IMR-90 (cell line): ENCODE measurements at regions not wholly inside any gene's neighbourhood (a gene's known extent, or its start where the extent isn't known, plus 50 kb on each side); places are given as distances from the start of the nearest gene placed in this dataset.

Source experiments
- ATAC-seq: fragments of 200-7000 bp; cut with Tn5 transposase; 2 replicates; pipeline ENCODE4 v1.9.1; 2020; ENCODE audit warnings: low read depth, mild to moderate bottlenecking, moderate library complexity
- BruUV-seq: library from RNA; stranded (reverse); fragments of 400-500 nt; replicated peaks from 2 replicates; lab custom pipeline; 2021; lab: Mats Ljungman, UMichigan
- CTCF ChIA-PET: fragments of 300-600 bp; formaldehyde crosslinking; extraction: SDS; loops from one replicate; lab custom pipeline; 2021; ENCODE audit warnings: antibody characterized with exemption; lab: Yijun Ruan, JAX
- POLR2A ChIA-PET: fragments of 300-600 bp; sonication (Branson Sonifier 250); formaldehyde crosslinking; loops from one replicate; lab custom pipeline; 2022; ENCODE audit warnings: antibody characterized with exemption; ENCODE audit not compliant: unreplicated experiment; lab: Charles Lee
- DNase-seq: peaks from one replicate; pipeline ENCODE4 v3.0.0; 2013
- H2AFZ ChIP-seq: replicated peaks from 2 replicates; pipeline ENCODE3; 2013; ENCODE audit warnings: low read length, mild to moderate bottlenecking; ENCODE audit not compliant: poor library complexity
- H2AK5ac ChIP-seq: 2 replicates; pipeline ENCODE4 v1.6.1; 2013; ENCODE audit warnings: low read depth, low read length, inconsistent platforms
- H2AK9ac ChIP-seq: replicated peaks from 2 replicates; pipeline ENCODE3; 2013; ENCODE audit warnings: mild to moderate bottlenecking, low read depth, low read length, moderate library complexity; ENCODE audit not compliant: poor library complexity
- H2BK120ac ChIP-seq: 2 replicates; pipeline ENCODE4 v1.6.1; 2013; ENCODE audit warnings: low read depth, low read length, inconsistent platforms
- H2BK15ac ChIP-seq: 3 replicates; pipeline ENCODE4 v1.6.1; 2013; ENCODE audit warnings: low read depth, low read length, inconsistent platforms
- H2BK20ac ChIP-seq: 2 replicates; pipeline ENCODE4 v1.6.1; 2013; ENCODE audit warnings: low read depth, mild to moderate bottlenecking, inconsistent platforms, low read length, moderate library complexity
- H2BK5ac ChIP-seq: 2 replicates; pipeline ENCODE4 v1.6.1; 2013; ENCODE audit warnings: mild to moderate bottlenecking, low read depth, low read length, inconsistent platforms; ENCODE audit not compliant: poor library complexity, severe bottlenecking
- H3K14ac ChIP-seq: replicated peaks from 2 replicates; pipeline ENCODE4 v1.6.1; 2013; ENCODE audit warnings: low read depth, low read length, inconsistent platforms
- H3K18ac ChIP-seq: 2 replicates; pipeline ENCODE4 v1.6.1; 2013; ENCODE audit warnings: low read depth, low read length, control low read depth
- H3K23ac ChIP-seq: 2 replicates; pipeline ENCODE4 v1.6.1; 2013; ENCODE audit warnings: low read depth, low read length, inconsistent platforms
- H3K27ac ChIP-seq: 2 replicates; pipeline ENCODE4 v1.5.1; 2013; ENCODE audit warnings: mild to moderate bottlenecking, control low read depth, low read length; ENCODE audit not compliant: insufficient read depth
- H3K27me3 ChIP-seq: 2 replicates; pipeline ENCODE4 v1.6.1; 2013; ENCODE audit warnings: low read length; ENCODE audit not compliant: control insufficient read depth, insufficient read depth
- H3K36me3 ChIP-seq: 2 replicates; pipeline ENCODE4 v1.6.1; 2013; ENCODE audit warnings: low read length, mixed read lengths; ENCODE audit not compliant: control insufficient read depth, insufficient read depth
- H3K4ac ChIP-seq: 2 replicates; pipeline ENCODE4 v1.6.1; 2013; ENCODE audit warnings: low read depth, low read length, inconsistent platforms
- H3K4me1 ChIP-seq: 2 replicates; pipeline ENCODE4 v1.6.1; 2013; ENCODE audit warnings: low read length, mixed read lengths; ENCODE audit not compliant: control insufficient read depth, insufficient read depth
- H3K4me2 ChIP-seq: 2 replicates; pipeline ENCODE4 v1.6.1; 2013; ENCODE audit warnings: low read depth, mild to moderate bottlenecking, control low read depth, low read length, moderate library complexity
- H3K4me3 ChIP-seq: 2 replicates; pipeline ENCODE4 v1.5.1; 2013; ENCODE audit warnings: low read depth, mild to moderate bottlenecking, control low read depth, low read length, moderate library complexity; ENCODE audit not compliant: insufficient read depth
- H3K56ac ChIP-seq: 2 replicates; pipeline ENCODE4 v1.6.1; 2013; ENCODE audit warnings: low read length, inconsistent platforms; ENCODE audit not compliant: insufficient read depth; ENCODE audit errors: extremely low read depth
- H3K79me1 ChIP-seq, 2 experiments: 2 replicates each; pipeline ENCODE4 v1.6.1; 2013; ENCODE audit warnings: low read length in 2 of 2, inconsistent platforms in 1 of 2, low read depth in 1 of 2
- H3K9ac ChIP-seq: 2 replicates; pipeline ENCODE4 v1.6.1; 2013; ENCODE audit warnings: low read depth, low read length, control low read depth
- H3K9me1 ChIP-seq: 2 replicates; pipeline ENCODE4 v1.6.1; 2013; ENCODE audit warnings: low read length, inconsistent platforms; ENCODE audit not compliant: insufficient read depth
- H3K9me3 ChIP-seq: 2 replicates; pipeline ENCODE4 v1.6.1; 2013; ENCODE audit warnings: low read length; ENCODE audit not compliant: control insufficient read depth, insufficient read depth
- H4K20me1 ChIP-seq: 2 replicates; pipeline ENCODE4 v1.6.1; 2013; ENCODE audit warnings: low read length, inconsistent platforms; ENCODE audit not compliant: insufficient read depth
- H4K5ac ChIP-seq: 2 replicates; pipeline ENCODE4 v1.6.1; 2013; ENCODE audit warnings: mild to moderate bottlenecking, low read depth, low read length, control low read depth
- H4K8ac ChIP-seq, 2 experiments: 2 replicates each; pipeline ENCODE4 v1.6.1; 2013; ENCODE audit warnings: low read depth in 2 of 2, low read length in 2 of 2, control low read depth in 1 of 2, inconsistent platforms in 1 of 2
- H4K91ac ChIP-seq: 2 replicates; pipeline ENCODE4 v1.6.1; 2013; ENCODE audit warnings: low read depth, low read length, inconsistent platforms; ENCODE audit not compliant: insufficient read depth
- BHLHE40 ChIP-seq: fragments of 150-350 bp; IDR thresholded peaks from 2 replicates; pipeline ENCODE4 v1.6.1; 2016; ENCODE audit warnings: mild to moderate bottlenecking, low read depth, low read length
- CEBPB ChIP-seq: IDR thresholded peaks from 2 replicates; pipeline ENCODE4 v1.6.1; 2012; ENCODE audit warnings: low read depth, low read length, improper control_type of control experiment
- CHD1 ChIP-seq: IDR thresholded peaks from 2 replicates; pipeline ENCODE4 v1.6.1; 2012; ENCODE audit warnings: low read depth, low read length, improper control_type of control experiment
- FOS ChIP-seq: fragments of 150-350 bp; IDR thresholded peaks from 2 replicates; pipeline ENCODE4 v1.6.1; 2016; ENCODE audit warnings: low read depth, low read length
- MAFK ChIP-seq: IDR thresholded peaks from 2 replicates; pipeline ENCODE4 v1.6.1; 2012; ENCODE audit warnings: low read depth, low read length, improper control_type of control experiment
- MAZ ChIP-seq: IDR thresholded peaks from 2 replicates; pipeline ENCODE4 v1.6.1; 2012; ENCODE audit warnings: low read depth, mild to moderate bottlenecking, low read length, improper control_type of control experiment, moderate library complexity, borderline replicate concordance
- MXI1 ChIP-seq: IDR thresholded peaks from 2 replicates; pipeline ENCODE4 v1.6.1; 2012; ENCODE audit warnings: low read depth, mild to moderate bottlenecking, low read length, moderate library complexity, borderline replicate concordance
- NFE2L2 ChIP-seq: fragments of 150-350 bp; IDR thresholded peaks from 2 replicates; pipeline ENCODE4 v1.6.1; 2016; ENCODE audit warnings: low read depth, mild to moderate bottlenecking, low read length
- POLR2A ChIP-seq: IDR thresholded peaks from 2 replicates; pipeline ENCODE4 v1.6.1; 2012; ENCODE audit warnings: mild to moderate bottlenecking, low read depth, low read length
- RAD21 ChIP-seq: IDR thresholded peaks from 2 replicates; pipeline ENCODE4 v1.6.1; 2012; ENCODE audit warnings: low read length, improper control_type of control experiment
- RCOR1 ChIP-seq: IDR thresholded peaks from 2 replicates; pipeline ENCODE4 v1.6.1; 2012; ENCODE audit warnings: mild to moderate bottlenecking, low read length, improper control_type of control experiment; ENCODE audit not compliant: insufficient replicate concordance
- RFX5 ChIP-seq: IDR thresholded peaks from 2 replicates; pipeline ENCODE4 v1.8.0; 2012; ENCODE audit warnings: low read depth, mild to moderate bottlenecking, low read length, moderate library complexity
- SMC3 ChIP-seq: fragments of 150-350 bp; IDR thresholded peaks from 2 replicates; pipeline ENCODE4 v1.6.1; 2016; ENCODE audit warnings: low read depth, mild to moderate bottlenecking, antibody characterized with exemption, low read length, moderate library complexity
- WGBS, 2 experiments: methylation state at CpG; one replicate each; pipeline versions ENCODE4 v1.1.5 to v1.1.7; 2013; ENCODE audit warnings: missing lambda C conversion rate in 2 of 2; ENCODE audit not compliant: insufficient read length in 1 of 2; ENCODE audit errors: extremely low coverage in 2 of 2; 5-methylcytosine and 5-hydroxymethylcytosine counted together
- dilution Hi-C: fragments of 300-500 bp; cut with HindIII; formaldehyde crosslinking; loops from one replicate; pipeline ENCODE4 v1.14.3; 2018; ENCODE audit warnings: low sequenced_read_pairs; ENCODE audit not compliant: unreplicated experiment
- in situ Hi-C: fragments of 300-500 bp; cut with MboI; formaldehyde crosslinking; loops from 3 replicates; pipeline ENCODE4 v1.14.3; 2019; ENCODE audit warnings: low sequenced_read_pairs, inconsistent platforms, mixed read lengths
- intact Hi-C: fragments of 100-400 bp; cut with micrococcal nuclease; formaldehyde crosslinking; loops from 2 replicates; pipeline ENCODE4 v1.10.0; 2022
- TF ChIP-seq, protein P1 (sequence below): conservative IDR thresholded peaks from 2 replicates; pipeline ENCODE4 v1.5.1; 2012; ENCODE audit warnings: mild to moderate bottlenecking, low read depth, low read length, improper control_type of control experiment
- TF ChIP-seq, protein P2 (sequence below): fragments of 150-350 bp; IDR thresholded peaks from 2 replicates; pipeline ENCODE4 v1.6.1; 2016; ENCODE audit warnings: low read depth, mild to moderate bottlenecking, low read length, moderate library complexity, borderline replicate concordance
- TF ChIP-seq, protein P3 (sequence below): fragments of 150-350 bp; IDR thresholded peaks from 2 replicates; pipeline ENCODE4 v1.6.1; 2017; ENCODE audit warnings: mild to moderate bottlenecking, antibody characterized with exemption, low read length, low read depth

DNA sequence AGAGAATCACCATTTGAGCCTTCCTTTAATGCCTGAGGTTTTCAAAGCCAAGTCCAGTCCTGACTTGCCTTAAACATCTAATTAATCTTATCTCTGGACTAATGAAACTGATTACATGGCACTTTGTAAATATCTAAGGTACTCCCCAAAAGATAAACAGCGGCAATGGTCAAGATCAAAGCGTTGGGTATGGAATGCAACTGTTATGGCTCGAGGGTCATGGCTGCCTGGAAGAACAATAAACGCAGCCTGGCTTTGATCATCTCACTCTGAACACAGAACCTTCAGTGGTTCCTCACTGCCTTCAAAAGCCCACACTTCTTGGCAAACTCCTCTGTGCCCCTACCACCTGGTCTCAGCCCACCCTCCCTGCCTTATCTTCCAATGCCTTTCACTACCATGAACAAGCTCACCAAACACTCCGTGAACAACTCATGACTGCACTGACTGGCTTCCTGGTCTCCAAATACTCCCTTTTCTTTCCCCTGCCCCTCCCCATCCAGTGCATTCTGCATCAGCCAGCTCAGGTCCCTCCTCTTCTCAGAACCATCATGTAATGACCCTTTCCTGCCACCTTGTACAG is 150.2 kb upstream of the NFE2L3 start:
- no peak overlapping the region for H2BK20ac ChIP-seq
- no peak for DNase-seq
- no peak for ATAC-seq
- no peak overlapping the region for H2AK5ac ChIP-seq
- POLR2A ChIA-PET: no interaction called here
- H4K5ac ChIP-seq: no peak overlapping the region
- no peak overlapping the region for H3K4me2 ChIP-seq
- no peaks in the 10 kb centered on the region for H4K20me1 ChIP-seq
- dilution Hi-C loops: no loop called here
- no peak overlapping the region for H2AK9ac ChIP-seq
- H3K9ac ChIP-seq: no peak overlapping the region
- 17% methylated on average over 1 of the region's 5 CpGs; no CpG with 5 or more reads in 1 of the 2 experiments for WGBS, 2 experiments
- no peak overlapping the region for H4K8ac ChIP-seq
- H3K23ac ChIP-seq: no peak overlapping the region
- intact Hi-C loops: no loop called here
- H4K91ac ChIP-seq: no peak overlapping the region
- no peak overlapping the region for H3K4me3 ChIP-seq
- no peaks in the 10 kb centered on the region for H3K9me3 ChIP-seq
- BruUV-seq: no TSS peak
- no peak overlapping the region for H2BK15ac ChIP-seq
- H3K14ac ChIP-seq: no peak overlapping the region
- in situ Hi-C loops: no loop called here
- CTCF ChIA-PET: interaction anchor here (0.6 kb wide), 1 partner anchor 1046 kb away, joined by 3 read pairs; no protein-coding TSS in a partner anchor
- no peak overlapping the region for H3K56ac ChIP-seq
- H3K4ac ChIP-seq: no peak overlapping the region
- TF ChIP-seq, protein P1, sequence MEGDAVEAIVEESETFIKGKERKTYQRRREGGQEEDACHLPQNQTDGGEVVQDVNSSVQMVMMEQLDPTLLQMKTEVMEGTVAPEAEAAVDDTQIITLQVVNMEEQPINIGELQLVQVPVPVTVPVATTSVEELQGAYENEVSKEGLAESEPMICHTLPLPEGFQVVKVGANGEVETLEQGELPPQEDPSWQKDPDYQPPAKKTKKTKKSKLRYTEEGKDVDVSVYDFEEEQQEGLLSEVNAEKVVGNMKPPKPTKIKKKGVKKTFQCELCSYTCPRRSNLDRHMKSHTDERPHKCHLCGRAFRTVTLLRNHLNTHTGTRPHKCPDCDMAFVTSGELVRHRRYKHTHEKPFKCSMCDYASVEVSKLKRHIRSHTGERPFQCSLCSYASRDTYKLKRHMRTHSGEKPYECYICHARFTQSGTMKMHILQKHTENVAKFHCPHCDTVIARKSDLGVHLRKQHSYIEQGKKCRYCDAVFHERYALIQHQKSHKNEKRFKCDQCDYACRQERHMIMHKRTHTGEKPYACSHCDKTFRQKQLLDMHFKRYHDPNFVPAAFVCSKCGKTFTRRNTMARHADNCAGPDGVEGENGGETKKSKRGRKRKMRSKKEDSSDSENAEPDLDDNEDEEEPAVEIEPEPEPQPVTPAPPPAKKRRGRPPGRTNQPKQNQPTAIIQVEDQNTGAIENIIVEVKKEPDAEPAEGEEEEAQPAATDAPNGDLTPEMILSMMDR: no peak
- TF ChIP-seq RCOR1: no peak
- TF ChIP-seq FOS: no peak
- TF ChIP-seq POLR2A: no peak
- no peak for TF ChIP-seq MAZ
- TF ChIP-seq MAFK: no peak
- no peak for TF ChIP-seq BHLHE40
- TF ChIP-seq MXI1: no peak
- TF ChIP-seq, protein P2, sequence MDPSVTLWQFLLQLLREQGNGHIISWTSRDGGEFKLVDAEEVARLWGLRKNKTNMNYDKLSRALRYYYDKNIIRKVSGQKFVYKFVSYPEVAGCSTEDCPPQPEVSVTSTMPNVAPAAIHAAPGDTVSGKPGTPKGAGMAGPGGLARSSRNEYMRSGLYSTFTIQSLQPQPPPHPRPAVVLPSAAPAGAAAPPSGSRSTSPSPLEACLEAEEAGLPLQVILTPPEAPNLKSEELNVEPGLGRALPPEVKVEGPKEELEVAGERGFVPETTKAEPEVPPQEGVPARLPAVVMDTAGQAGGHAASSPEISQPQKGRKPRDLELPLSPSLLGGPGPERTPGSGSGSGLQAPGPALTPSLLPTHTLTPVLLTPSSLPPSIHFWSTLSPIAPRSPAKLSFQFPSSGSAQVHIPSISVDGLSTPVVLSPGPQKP: no peak
- no peak for TF ChIP-seq RAD21
- no peak for TF ChIP-seq NFE2L2
- TF ChIP-seq SMC3: no peak
- TF ChIP-seq, protein P3, sequence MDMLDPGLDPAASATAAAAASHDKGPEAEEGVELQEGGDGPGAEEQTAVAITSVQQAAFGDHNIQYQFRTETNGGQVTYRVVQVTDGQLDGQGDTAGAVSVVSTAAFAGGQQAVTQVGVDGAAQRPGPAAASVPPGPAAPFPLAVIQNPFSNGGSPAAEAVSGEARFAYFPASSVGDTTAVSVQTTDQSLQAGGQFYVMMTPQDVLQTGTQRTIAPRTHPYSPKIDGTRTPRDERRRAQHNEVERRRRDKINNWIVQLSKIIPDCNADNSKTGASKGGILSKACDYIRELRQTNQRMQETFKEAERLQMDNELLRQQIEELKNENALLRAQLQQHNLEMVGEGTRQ: no peak
- TF ChIP-seq CEBPB: no peak
- no peak for TF ChIP-seq RFX5
- TF ChIP-seq CHD1: no peak
- H3K36me3 ChIP-seq: no peaks in the 10 kb centered on the region
- H3K9me1 ChIP-seq: no peaks in the 10 kb centered on the region
- no peak overlapping the region for H2BK120ac ChIP-seq
- H3K18ac ChIP-seq: no peak overlapping the region
- H3K79me1 ChIP-seq: no peaks in the 10 kb centered on the region
- no peaks in the 10 kb centered on the region for H3K4me1 ChIP-seq
- H3K27me3 ChIP-seq: no peaks in the 10 kb centered on the region
- no peak overlapping the region for H3K27ac ChIP-seq
- H2BK5ac ChIP-seq: no peak overlapping the region
- no peak overlapping the region for H2AFZ ChIP-seq
